ENCODE measurements at regions not wholly inside any gene's neighbourhood (a gene's known extent, or its start where the extent isn't known, plus 50 kb on each side); places are given as distances from the start of the nearest gene placed in this dataset.
"Not testable (repeated sequence)": the region's sequence is repeated elsewhere in the genome, so short reads cannot be mapped to it uniquely, and the experiment has no call there.

GRCh38 chrX:6961286-6962005 lies 186.1 kb upstream of the STS start:
- Mint-ChIP-seq H3K27me3 (ENCODE audit: low read depth) (no peaks in the 10 kb centered on the region), H3K36me3 (ENCODE audit: low read depth) (no peaks in the 10 kb centered on the region), H3K4me3 (no peak overlapping the region), H3K9me3 (peaks cover 6% of the 10 kb centered on the region), H3K4me1 (no peaks in the 10 kb centered on the region), H3K27ac (peak overlapping the region; percentile 33 to 79 (median 52))
- no peak for TF ChIP-seq CTCF (IDR thresholded peaks at IDR 0.05; ENCODE audit: unreplicated experiment in 3 of 3)

- Mint-ChIP-seq H3K9me3 (peaks cover 6% of the 10 kb centered on the region), H3K36me3 (ENCODE audit: low read depth) (no peaks in the 10 kb centered on the region), H3K27ac (no peak overlapping the region), H3K4me1 (no peaks in the 10 kb centered on the region), H3K27me3 (ENCODE audit: low read depth) (no peaks in the 10 kb centered on the region), H3K4me3 (no peak overlapping the region)
- no peak for TF ChIP-seq CTCF (IDR thresholded peaks at IDR 0.05; ENCODE audit: unreplicated experiment in 3 of 3)
Measured at GRCh38 chrX:6959006-6959405, 188.5 kb upstream of the STS start.

GRCh38 chrX:6954836-6955235 lies 192.7 kb upstream of the STS start:
- no peak for TF ChIP-seq CTCF (IDR thresholded peaks at IDR 0.05; ENCODE audit: unreplicated experiment in 3 of 3)
- H3K9me3 Mint-ChIP-seq = peaks cover 14% of the 10 kb centered on the region
- no peaks in the 10 kb centered on the region for H3K36me3 Mint-ChIP-seq (ENCODE audit: low read depth)
- H3K27ac Mint-ChIP-seq = no peak overlapping the region
- H3K27me3 Mint-ChIP-seq (ENCODE audit: low read depth) = no peaks in the 10 kb centered on the region
- H3K4me3 Mint-ChIP-seq = no peak overlapping the region
- H3K4me1 Mint-ChIP-seq = no peaks in the 10 kb centered on the region

GRCh38 chrX:6946168-6946567 lies 201.3 kb upstream of the STS start:
- Mint-ChIP-seq H3K4me3 (no peak overlapping the region), H3K9me3 (peaks cover 4% of the 10 kb centered on the region), H3K36me3 (ENCODE audit: low read depth) (no peaks in the 10 kb centered on the region), H3K27me3 (ENCODE audit: low read depth) (no peaks in the 10 kb centered on the region), H3K27ac (no peak overlapping the region), H3K4me1 (no peaks in the 10 kb centered on the region)
- TF ChIP-seq CTCF (IDR thresholded peaks at IDR 0.05; ENCODE audit: unreplicated experiment in 3 of 3) = no peak

GRCh38 chrX:6941041-6941440 lies 206.5 kb upstream of the STS start:
- Mint-ChIP-seq H3K9me3 (no peaks in the 10 kb centered on the region), H3K4me1 (no peaks in the 10 kb centered on the region), H3K36me3 (ENCODE audit: low read depth) (no peaks in the 10 kb centered on the region), H3K27ac (no peak overlapping the region), H3K27me3 (ENCODE audit: low read depth) (no peaks in the 10 kb centered on the region), H3K4me3 (no peak overlapping the region)
- no peak for TF ChIP-seq CTCF (IDR thresholded peaks at IDR 0.05; ENCODE audit: unreplicated experiment in 3 of 3)

GRCh38 chrX:6932942-6933341 lies 214.6 kb upstream of the STS start:
- not testable (repeated sequence) for H3K36me3 Mint-ChIP-seq (ENCODE audit: low read depth); H3K27ac Mint-ChIP-seq; H3K9me3 Mint-ChIP-seq; H3K4me3 Mint-ChIP-seq; H3K27me3 Mint-ChIP-seq (ENCODE audit: low read depth); H3K4me1 Mint-ChIP-seq

All from nephron (organoid).